Neural crest cell (in vitro differentiated cells): ENCODE measurements at regions not wholly inside any gene's neighbourhood (a gene's known extent, or its start where the extent isn't known, plus 50 kb on each side); places are given as distances from the start of the nearest gene placed in this dataset.

Experiments
- DNase-seq: peaks from one replicate; pipeline ENCODE4 v3.0.0; 2021; ENCODE audit warnings: low read depth, mixed read lengths, low spot score
- H3K27ac Mint-ChIP-seq: one replicate; pipeline ENCODE4 v1.8.0; 2021; ENCODE audit warnings: mild to moderate bottlenecking, mixed read lengths; ENCODE audit not compliant: unreplicated experiment
- H3K27me3 Mint-ChIP-seq: 2 replicates; pipeline ENCODE4 v1.8.0; 2021; ENCODE audit warnings: low read depth, mild to moderate bottlenecking, mixed read lengths
- H3K36me3 Mint-ChIP-seq: 2 replicates; pipeline ENCODE4 v1.8.0; 2021; ENCODE audit warnings: low read depth, mild to moderate bottlenecking, mixed read lengths
- H3K4me1 Mint-ChIP-seq: 2 replicates; pipeline ENCODE4 v1.8.0; 2021; ENCODE audit warnings: mixed read lengths
- H3K4me3 Mint-ChIP-seq: one replicate; pipeline ENCODE4 v1.8.0; 2021; ENCODE audit warnings: mild to moderate bottlenecking, mixed read lengths
- H3K9me3 Mint-ChIP-seq: 2 replicates; pipeline ENCODE4 v1.8.0; 2021; ENCODE audit warnings: mixed read lengths
- TF ChIP-seq, protein P1 (sequence below): fragments of 200-600 bp; sonication (generic); conservative IDR thresholded peaks from 2 replicates; pipeline ENCODE4 v1.5.0; 2021; ENCODE audit warnings: antibody characterized with exemption, mild to moderate bottlenecking

DNA sequence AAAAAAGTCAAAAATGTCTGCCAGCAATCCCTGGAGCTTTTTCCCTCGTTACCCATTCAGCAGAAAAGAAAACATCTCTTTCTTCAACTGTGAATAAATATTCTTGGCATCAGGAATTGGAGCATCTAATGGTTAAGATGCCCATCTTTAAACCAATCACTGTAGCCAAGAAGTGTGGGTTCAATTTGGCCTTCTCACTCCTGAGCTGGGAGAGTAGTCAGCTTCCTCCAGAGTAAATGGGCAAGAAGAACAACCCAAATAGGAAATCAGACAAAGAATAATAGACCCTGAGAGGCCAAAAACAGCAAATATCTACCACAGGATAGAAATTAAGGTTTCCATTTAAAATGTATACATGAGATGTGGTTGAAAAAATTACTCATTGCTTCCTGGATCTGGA is 508.0 kb upstream of the MDFIC2 start:
- H3K4me3 Mint-ChIP-seq, result no peak overlapping the region
- H3K4me1 Mint-ChIP-seq, result no peaks in the 10 kb centered on the region
- no peak for DNase-seq
- H3K27ac Mint-ChIP-seq, result no peak overlapping the region
- no peaks in the 10 kb centered on the region for H3K36me3 Mint-ChIP-seq
- no peaks in the 10 kb centered on the region for H3K9me3 Mint-ChIP-seq
- TF ChIP-seq, protein P1, sequence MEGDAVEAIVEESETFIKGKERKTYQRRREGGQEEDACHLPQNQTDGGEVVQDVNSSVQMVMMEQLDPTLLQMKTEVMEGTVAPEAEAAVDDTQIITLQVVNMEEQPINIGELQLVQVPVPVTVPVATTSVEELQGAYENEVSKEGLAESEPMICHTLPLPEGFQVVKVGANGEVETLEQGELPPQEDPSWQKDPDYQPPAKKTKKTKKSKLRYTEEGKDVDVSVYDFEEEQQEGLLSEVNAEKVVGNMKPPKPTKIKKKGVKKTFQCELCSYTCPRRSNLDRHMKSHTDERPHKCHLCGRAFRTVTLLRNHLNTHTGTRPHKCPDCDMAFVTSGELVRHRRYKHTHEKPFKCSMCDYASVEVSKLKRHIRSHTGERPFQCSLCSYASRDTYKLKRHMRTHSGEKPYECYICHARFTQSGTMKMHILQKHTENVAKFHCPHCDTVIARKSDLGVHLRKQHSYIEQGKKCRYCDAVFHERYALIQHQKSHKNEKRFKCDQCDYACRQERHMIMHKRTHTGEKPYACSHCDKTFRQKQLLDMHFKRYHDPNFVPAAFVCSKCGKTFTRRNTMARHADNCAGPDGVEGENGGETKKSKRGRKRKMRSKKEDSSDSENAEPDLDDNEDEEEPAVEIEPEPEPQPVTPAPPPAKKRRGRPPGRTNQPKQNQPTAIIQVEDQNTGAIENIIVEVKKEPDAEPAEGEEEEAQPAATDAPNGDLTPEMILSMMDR, result no peak
- H3K27me3 Mint-ChIP-seq, result no peaks in the 10 kb centered on the region

DNA sequence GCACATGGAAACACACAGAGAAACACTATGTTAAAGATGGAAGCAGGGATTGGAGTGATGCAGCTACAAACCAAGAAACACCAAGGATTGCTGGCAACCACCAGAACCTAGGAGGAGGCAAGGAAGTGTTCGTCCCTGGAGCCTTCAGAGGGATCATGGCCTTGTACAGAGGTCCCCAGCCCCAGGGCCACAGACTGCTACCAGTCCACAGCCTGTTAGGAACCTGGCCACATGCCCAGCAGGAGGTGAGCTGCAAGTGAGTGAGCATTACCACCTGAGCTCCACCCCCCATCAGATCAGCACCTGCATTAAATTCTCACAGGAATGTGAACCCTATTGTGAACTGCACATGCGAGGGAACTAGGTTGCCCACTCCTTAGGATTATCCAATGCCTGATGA is 505.7 kb upstream of the MDFIC2 start:
- H3K27ac Mint-ChIP-seq, result no peak overlapping the region
- TF ChIP-seq, protein P1, result no peak
- no peaks in the 10 kb centered on the region for H3K36me3 Mint-ChIP-seq
- no peaks in the 10 kb centered on the region for H3K4me1 Mint-ChIP-seq
- DNase-seq, result no peak
- no peak overlapping the region for H3K4me3 Mint-ChIP-seq
- no peaks in the 10 kb centered on the region for H3K27me3 Mint-ChIP-seq
- H3K9me3 Mint-ChIP-seq, result no peaks in the 10 kb centered on the region

DNA sequence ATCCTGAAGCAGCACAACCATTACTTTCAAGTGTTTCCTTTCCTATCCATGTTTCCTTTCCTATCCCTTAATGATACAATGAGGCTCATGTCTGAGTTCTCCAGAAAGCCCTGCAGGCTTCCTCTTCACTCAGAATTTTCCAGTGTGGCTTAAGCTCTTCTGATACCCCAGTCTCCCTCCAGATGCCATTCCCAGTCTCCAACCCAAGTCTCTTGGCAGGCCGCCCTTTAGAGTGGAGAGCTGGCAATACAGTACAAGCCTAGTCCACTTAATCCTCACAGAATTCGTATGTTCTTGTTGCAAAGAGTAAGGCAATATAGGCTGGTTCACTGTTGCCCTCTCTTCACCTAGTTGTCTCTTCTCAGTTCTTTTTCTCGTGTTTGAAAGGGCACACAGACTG is 503.9 kb upstream of the MDFIC2 start:
- Mint-ChIP-seq H3K4me3 (no peak overlapping the region), H3K27ac (no peak overlapping the region), H3K36me3 (no peaks in the 10 kb centered on the region), H3K9me3 (no peaks in the 10 kb centered on the region), H3K4me1 (peaks cover 6% of the 10 kb centered on the region), H3K27me3 (no peaks in the 10 kb centered on the region)
- TF ChIP-seq, protein P1, result no peak
- DNase-seq, result no peak

DNA sequence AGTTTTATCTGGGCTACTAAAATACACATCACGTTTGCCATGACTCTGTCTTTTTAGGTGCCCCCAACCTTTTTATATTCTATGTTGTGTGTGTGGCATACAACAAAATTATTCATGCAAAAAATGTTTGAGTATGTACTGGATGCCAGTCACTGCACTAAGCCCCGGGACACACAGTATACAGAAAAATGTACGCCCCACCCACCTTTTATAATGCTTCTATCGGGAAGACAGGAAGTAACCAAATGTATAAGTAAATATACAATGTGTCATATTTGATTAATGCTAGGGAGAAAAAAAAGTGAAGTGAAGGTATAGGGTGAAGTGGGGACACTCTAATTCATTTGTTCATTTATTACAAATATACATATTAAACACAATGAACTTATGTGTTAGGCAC is 503.4 kb upstream of the MDFIC2 start:
- TF ChIP-seq, protein P1, result no peak
- Mint-ChIP-seq H3K36me3 (no peaks in the 10 kb centered on the region), H3K4me3 (no peak overlapping the region), H3K4me1 (peaks cover 6% of the 10 kb centered on the region), H3K27me3 (no peaks in the 10 kb centered on the region), H3K27ac (no peak overlapping the region), H3K9me3 (no peaks in the 10 kb centered on the region)
- no peak for DNase-seq

DNA sequence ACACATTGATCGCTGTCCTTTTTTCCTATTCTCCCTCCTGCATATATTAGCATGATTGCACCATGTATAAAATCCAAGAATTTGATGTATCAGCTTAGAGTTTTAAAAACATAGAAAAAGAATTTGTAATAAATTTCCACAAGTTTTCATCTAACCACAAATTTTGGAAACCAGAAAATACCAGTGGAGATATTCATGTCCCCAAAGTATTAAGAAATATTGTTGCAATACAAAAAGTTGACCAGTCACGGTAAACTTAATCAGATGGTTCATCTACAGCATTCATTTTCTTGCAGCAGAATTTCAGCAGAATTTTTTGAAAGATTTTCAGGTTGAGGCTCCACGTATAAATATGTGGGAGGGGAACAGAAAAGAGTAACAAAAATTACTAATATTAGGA is 500.9 kb upstream of the MDFIC2 start:
- no peak for DNase-seq
- H3K36me3 Mint-ChIP-seq, result no peaks in the 10 kb centered on the region
- no peak overlapping the region for H3K27ac Mint-ChIP-seq
- peaks cover 2% of the 10 kb centered on the region for H3K9me3 Mint-ChIP-seq
- no peak overlapping the region for H3K4me3 Mint-ChIP-seq
- no peaks in the 10 kb centered on the region for H3K27me3 Mint-ChIP-seq
- peaks cover 6% of the 10 kb centered on the region for H3K4me1 Mint-ChIP-seq
- TF ChIP-seq, protein P1, result no peak

DNA sequence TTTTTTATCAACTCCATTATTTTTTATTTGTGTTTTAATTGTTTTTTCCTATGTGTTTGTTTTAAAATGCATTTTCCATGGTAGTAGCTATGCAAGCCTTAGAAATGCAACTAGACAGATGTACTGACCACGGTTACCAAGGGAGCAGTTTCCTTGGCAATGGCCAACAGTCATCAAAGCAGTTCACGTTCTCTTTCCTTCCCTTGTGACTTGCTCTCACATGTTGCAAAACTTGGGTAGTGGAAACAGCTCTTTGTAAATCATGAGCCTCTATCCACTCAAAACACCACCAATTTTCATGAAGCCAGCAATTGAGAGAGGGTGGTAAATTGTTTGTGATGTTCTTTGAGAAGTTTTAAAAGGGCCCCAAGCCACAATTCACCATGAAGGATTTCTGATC is 499.4 kb upstream of the MDFIC2 start:
- Mint-ChIP-seq H3K27ac (no peak overlapping the region), H3K9me3 (peaks cover 2% of the 10 kb centered on the region), H3K36me3 (no peaks in the 10 kb centered on the region), H3K4me3 (no peak overlapping the region), H3K4me1 (peaks cover 6% of the 10 kb centered on the region), H3K27me3 (no peaks in the 10 kb centered on the region)
- DNase-seq, result no peak
- TF ChIP-seq, protein P1, result no peak
